MCF 10A (cell line): ENCODE measurements at regions not wholly inside any gene's neighbourhood (a gene's known extent, or its start where the extent isn't known, plus 50 kb on each side); places are given as distances from the start of the nearest gene placed in this dataset.

ENCODE experiments used
- BruUV-seq: library from RNA; stranded (reverse); fragments of 400-500 nt; replicated peaks from 2 replicates; lab custom pipeline; 2021; lab: Mats Ljungman, UMichigan
- CTCF ChIA-PET: fragments of 300-600 bp; sonication (Branson Sonifier 250); formaldehyde crosslinking; extraction: SDS; loops from one replicate; lab custom pipeline; 2021; ENCODE audit warnings: antibody characterized with exemption, inconsistent platforms; lab: Yijun Ruan, JAX
- POLR2A ChIA-PET: fragments of 300-600, 350-650 bp; sonication (Branson Sonifier 250); formaldehyde crosslinking; extraction: SDS; loops from one replicate; lab custom pipeline; 2020; ENCODE audit warnings: antibody characterized with exemption, inconsistent platforms; lab: Yijun Ruan, JAX
- DNase-seq: peaks from one replicate; pipeline ENCODE4 v3.0.0-alpha.2; 2018; ENCODE audit not compliant: unreplicated experiment
- H3K27ac Mint-ChIP-seq: one replicate; pipeline ENCODE4 v1.8.0; 2022; ENCODE audit warnings: mild to moderate bottlenecking, low read depth, mixed read lengths; ENCODE audit not compliant: unreplicated experiment
- H3K27me3 Mint-ChIP-seq: one replicate; pipeline ENCODE4 v1.8.0; 2022; ENCODE audit warnings: mixed read lengths; ENCODE audit not compliant: insufficient read depth, unreplicated experiment
- H3K36me3 Mint-ChIP-seq: one replicate; pipeline ENCODE4 v1.8.0; 2022; ENCODE audit warnings: mild to moderate bottlenecking, moderate library complexity, mixed read lengths; ENCODE audit not compliant: insufficient read depth, unreplicated experiment
- H3K4me1 Mint-ChIP-seq: one replicate; pipeline ENCODE4 v1.8.0; 2022; ENCODE audit warnings: mixed read lengths; ENCODE audit not compliant: insufficient read depth, unreplicated experiment
- H3K4me3 Mint-ChIP-seq: one replicate; pipeline ENCODE4 v1.8.0; 2022; ENCODE audit warnings: mild to moderate bottlenecking, moderate library complexity, mixed read lengths; ENCODE audit not compliant: unreplicated experiment
- H3K9me3 Mint-ChIP-seq: one replicate; pipeline ENCODE4 v1.8.0; 2022; ENCODE audit warnings: mixed read lengths; ENCODE audit not compliant: unreplicated experiment
- intact Hi-C: fragments of 100-400 bp; cut with micrococcal nuclease; formaldehyde crosslinking; loops from 2 replicates; pipeline ENCODE4 v1.14.1; 2022
- TF ChIP-seq, protein P1 (sequence below): fragments of 200-600 bp; IDR thresholded peaks from one replicate; pipeline ENCODE4 v1.8.0; 2022; ENCODE audit warnings: antibody characterized with exemption, mild to moderate bottlenecking; ENCODE audit not compliant: unreplicated experiment

- Mint-ChIP-seq H3K27ac (no peak overlapping the region), H3K27me3 (no peaks in the 10 kb centered on the region), H3K4me3 (no peak overlapping the region), H3K4me1 (no peaks in the 10 kb centered on the region), H3K36me3 (no peaks in the 10 kb centered on the region), H3K9me3 (no peaks in the 10 kb centered on the region)
- BruUV-seq, result no TSS peak
- CTCF ChIA-PET, result no interaction called here
- POLR2A ChIA-PET, result interaction anchor here (0.8 to 1.4 kb wide), 2 partner anchors 12 to 26 kb away, joined by 3 to 4 read pairs; no protein-coding TSS in a partner anchor
- DNase-seq, result no peak
- intact Hi-C loops, result no loop called here
- TF ChIP-seq, protein P1, sequence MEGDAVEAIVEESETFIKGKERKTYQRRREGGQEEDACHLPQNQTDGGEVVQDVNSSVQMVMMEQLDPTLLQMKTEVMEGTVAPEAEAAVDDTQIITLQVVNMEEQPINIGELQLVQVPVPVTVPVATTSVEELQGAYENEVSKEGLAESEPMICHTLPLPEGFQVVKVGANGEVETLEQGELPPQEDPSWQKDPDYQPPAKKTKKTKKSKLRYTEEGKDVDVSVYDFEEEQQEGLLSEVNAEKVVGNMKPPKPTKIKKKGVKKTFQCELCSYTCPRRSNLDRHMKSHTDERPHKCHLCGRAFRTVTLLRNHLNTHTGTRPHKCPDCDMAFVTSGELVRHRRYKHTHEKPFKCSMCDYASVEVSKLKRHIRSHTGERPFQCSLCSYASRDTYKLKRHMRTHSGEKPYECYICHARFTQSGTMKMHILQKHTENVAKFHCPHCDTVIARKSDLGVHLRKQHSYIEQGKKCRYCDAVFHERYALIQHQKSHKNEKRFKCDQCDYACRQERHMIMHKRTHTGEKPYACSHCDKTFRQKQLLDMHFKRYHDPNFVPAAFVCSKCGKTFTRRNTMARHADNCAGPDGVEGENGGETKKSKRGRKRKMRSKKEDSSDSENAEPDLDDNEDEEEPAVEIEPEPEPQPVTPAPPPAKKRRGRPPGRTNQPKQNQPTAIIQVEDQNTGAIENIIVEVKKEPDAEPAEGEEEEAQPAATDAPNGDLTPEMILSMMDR, result no peak
Observed at GRCh38 chr5:2996687-2997086, 245.2 kb upstream of the IRX2 start.

GRCh38 chr5:2996248-2996647 is 244.8 kb upstream of the IRX2 start:
- Mint-ChIP-seq H3K27ac (no peak overlapping the region), H3K36me3 (no peaks in the 10 kb centered on the region), H3K27me3 (no peaks in the 10 kb centered on the region), H3K4me3 (no peak overlapping the region), H3K9me3 (no peaks in the 10 kb centered on the region), H3K4me1 (no peaks in the 10 kb centered on the region)
- CTCF ChIA-PET, result no interaction called here
- POLR2A ChIA-PET, result interaction anchor here (0.8 kb wide), 1 partner anchor 27 kb away, joined by 3 read pairs; no protein-coding TSS in a partner anchor
- no TSS peak for BruUV-seq
- DNase-seq, result peak; percentile 47
- TF ChIP-seq, protein P1, result no peak
- intact Hi-C loops, result no loop called here

DNA sequence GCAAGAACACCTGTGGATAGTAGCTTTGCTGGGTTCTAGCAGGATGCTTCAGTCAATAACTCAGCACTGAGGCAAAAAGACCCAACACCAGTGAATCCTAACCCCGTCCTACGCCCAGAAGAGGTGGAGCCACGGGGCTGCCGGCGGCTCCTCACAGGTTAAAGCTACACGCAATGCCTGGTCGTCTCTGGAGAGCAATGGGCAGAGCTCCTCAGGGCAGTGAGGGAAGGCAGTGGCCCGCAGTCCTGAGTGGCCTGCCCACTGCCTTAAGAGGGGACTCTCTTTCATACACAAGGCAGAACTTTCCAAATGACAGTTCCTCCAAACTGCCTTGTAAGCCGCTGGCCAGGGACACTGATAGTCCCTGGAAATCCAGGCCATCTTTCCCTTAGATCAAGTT is 244.2 kb upstream of the IRX2 start:
- DNase-seq, result no peak
- Mint-ChIP-seq H3K27me3 (no peaks in the 10 kb centered on the region), H3K9me3 (no peaks in the 10 kb centered on the region), H3K4me3 (no peak overlapping the region), H3K27ac (no peak overlapping the region), H3K4me1 (no peaks in the 10 kb centered on the region), H3K36me3 (no peaks in the 10 kb centered on the region)
- POLR2A ChIA-PET, result interaction anchor here (0.8 kb wide), 1 partner anchor 27 kb away, joined by 3 read pairs; no protein-coding TSS in a partner anchor
- TF ChIP-seq, protein P1, result no peak
- CTCF ChIA-PET, result no interaction called here
- intact Hi-C loops, result no loop called here
- BruUV-seq, result no TSS peak

DNA sequence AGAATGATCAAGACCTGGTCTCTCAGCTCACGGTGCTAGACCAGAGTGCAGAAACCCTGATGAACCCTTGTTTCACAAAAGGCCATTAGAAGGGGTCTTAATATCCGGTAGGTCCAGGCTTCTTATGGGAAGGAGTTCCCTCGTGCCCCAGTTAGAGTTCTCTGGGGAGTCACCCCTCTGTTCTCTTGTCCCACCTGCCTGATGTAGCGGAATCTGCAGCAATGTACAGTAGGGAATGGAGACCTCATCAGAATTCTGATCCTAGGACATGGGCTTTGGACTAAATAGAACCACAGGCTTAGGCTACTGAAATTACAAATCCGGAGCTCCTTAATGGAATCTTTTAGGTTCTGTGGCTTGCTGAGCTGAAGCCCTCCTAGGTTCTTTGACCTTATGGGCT is 243.6 kb upstream of the IRX2 start:
- no TSS peak for BruUV-seq
- H3K36me3 Mint-ChIP-seq, result no peaks in the 10 kb centered on the region
- POLR2A ChIA-PET, result no interaction called here
- no peak overlapping the region for H3K27ac Mint-ChIP-seq
- H3K4me1 Mint-ChIP-seq, result no peaks in the 10 kb centered on the region
- DNase-seq, result no peak
- H3K9me3 Mint-ChIP-seq, result no peaks in the 10 kb centered on the region
- no peaks in the 10 kb centered on the region for H3K27me3 Mint-ChIP-seq
- intact Hi-C loops, result no loop called here
- no peak overlapping the region for H3K4me3 Mint-ChIP-seq
- CTCF ChIA-PET, result no interaction called here
- TF ChIP-seq, protein P1, result no peak
